ENCODE measurements at regions not wholly inside any gene's neighbourhood (a gene's known extent, or its start where the extent isn't known, plus 50 kb on each side); places are given as distances from the start of the nearest gene placed in this dataset.
A peak's percentile ranks its signal among the peaks of the same experiment; 100 is the strongest.
"Not testable (repeated sequence)": the region's sequence is repeated elsewhere in the genome, so short reads cannot be mapped to it uniquely, and the experiment has no call there.

DNA sequence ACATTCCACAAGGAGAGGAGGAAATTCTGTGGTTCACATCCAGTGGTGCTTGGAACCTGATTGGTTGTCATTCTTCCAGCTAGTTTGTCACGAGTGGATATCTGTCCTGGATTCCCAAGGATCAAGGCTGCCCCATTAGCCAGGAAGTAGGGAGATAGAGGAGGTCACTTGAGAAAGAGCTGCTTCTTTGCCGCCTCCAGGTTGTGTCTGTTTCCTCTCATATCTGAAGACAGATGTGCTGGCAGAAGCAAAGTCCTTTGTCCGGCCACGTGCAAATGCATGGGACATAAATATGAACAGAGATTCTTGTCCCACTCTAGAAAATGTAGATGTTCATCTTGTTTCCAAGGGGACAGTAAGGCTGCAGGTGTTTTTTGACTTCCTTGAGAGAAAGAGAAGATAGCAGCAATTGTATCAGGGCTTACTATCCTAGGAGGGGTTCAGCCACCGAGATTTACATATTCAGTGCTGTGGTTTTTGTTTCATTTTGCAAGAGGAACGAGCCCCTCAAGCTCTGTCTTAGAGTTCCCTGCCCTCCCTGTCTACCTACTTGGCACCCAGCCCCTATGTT lies 174.4 kb downstream of the RPIA start:
- no peak for FAIRE-seq

GRCh38 chr2:88866756-88867155 lies 175.3 kb downstream of the RPIA start:
- no peak for FAIRE-seq

GRCh38 chr2:88868861-88869260 lies 177.4 kb downstream of the RPIA start:
- no peak for FAIRE-seq

GRCh38 chr2:88870267-88870839 lies 178.9 kb downstream of the RPIA start:
- no peak for FAIRE-seq

DNA sequence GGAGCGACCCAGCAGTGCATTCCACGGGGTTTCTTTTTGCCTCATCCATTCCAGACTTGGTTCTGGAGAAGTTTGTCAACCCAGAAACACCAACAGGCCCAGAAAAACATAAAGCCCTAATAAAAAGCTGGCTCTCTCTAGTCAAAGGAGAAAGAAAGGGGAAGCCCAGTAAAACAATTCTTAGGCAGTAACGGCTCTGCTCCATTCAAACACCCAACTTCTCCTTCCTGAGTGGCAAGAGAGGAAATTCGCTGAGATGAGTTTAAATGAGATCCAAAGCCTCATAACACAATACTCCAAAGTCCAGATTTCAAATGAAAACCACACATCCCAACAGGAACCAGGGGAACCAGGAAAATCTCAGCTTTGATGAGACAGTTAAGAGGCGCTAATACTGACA lies 179.9 kb downstream of the RPIA start:
- FAIRE-seq: no peak

DNA sequence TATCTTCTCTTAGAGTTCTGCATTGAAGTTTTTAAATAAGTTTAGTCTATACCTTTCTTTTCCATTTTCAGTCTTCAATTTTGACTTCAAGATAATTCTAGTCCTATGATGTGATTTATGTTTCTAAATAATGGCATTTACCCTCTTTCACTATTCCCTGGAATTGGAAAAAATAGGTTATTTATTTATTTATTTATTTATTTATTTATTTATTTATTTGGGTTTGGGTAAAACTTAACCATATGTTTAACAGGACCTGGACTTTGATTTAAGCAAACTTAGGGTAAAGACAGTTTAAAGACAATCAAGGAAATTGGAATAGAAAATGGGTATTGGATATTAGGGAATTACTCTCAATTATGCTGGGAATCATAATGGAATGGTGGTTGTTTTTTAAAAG lies 182.1 kb downstream of the RPIA start:
- FAIRE-seq: no peak

- FAIRE-seq: peak; percentile 93
These were observed 182.7 kb downstream of the RPIA start for GRCh38 chr2:88874063-88874657.

DNA sequence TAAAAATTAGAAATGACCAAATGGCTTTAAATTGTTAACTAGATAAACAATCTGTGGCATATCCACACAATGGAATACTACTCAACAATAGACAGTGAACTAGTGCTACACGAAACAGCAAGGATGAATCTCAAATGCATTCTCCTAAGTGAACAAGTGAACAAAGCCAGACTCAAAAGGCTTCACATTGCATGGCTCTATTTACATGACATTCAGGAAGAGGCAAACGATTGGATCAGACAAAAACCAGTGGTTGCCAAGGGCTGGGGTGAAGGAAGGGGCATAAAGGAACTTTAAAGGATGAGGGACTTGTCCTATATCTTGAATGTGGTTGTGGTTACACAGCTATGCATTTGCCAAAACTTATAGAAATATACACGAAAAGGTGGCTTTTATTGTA lies 184.3 kb downstream of the RPIA start:
- FAIRE-seq: no peak

DNA sequence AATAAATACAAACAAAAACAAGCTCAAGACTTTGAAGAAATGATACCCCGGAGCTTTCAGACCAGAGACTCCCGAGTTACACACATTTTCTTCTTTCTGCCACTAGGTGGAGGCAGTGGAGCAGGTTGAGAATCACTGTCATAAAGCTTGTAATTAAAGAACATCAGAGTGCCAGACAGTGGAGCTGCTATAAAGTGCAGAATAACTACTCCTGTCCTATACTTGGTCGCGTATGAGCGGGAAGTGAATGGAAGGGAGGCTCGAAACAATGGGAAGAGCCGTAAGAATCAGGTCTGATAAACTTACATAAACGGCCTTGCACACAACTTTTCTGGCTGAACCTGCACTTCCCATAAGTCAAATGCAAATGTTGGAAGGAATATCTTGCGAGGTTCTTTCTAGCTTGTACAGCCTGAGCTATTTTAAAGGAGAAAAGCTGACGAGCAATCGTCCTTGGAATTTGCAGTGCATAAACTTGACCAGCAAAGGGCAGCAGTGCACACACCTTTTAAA lies 189.0 kb downstream of the RPIA start:
- peak; percentile 43 for FAIRE-seq

DNA sequence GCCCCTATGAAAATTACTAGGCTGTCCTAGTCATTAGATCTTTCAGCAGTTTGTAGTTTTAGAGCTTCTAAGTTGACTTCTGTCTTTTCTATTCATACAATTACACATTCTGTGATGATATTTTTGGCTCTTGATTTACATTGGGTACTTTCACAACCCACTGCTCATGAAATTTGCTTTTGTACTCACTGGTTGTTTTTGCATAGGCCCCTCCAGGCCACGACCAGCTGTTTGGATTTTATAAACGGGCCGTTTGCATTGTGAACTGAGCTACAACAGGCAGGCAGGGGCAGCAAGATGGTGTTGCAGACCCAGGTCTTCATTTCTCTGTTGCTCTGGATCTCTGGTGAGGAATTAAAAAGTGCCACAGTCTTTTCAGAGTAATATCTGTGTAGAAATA lies 193.8 kb downstream of the RPIA start:
- no peak for FAIRE-seq

DNA sequence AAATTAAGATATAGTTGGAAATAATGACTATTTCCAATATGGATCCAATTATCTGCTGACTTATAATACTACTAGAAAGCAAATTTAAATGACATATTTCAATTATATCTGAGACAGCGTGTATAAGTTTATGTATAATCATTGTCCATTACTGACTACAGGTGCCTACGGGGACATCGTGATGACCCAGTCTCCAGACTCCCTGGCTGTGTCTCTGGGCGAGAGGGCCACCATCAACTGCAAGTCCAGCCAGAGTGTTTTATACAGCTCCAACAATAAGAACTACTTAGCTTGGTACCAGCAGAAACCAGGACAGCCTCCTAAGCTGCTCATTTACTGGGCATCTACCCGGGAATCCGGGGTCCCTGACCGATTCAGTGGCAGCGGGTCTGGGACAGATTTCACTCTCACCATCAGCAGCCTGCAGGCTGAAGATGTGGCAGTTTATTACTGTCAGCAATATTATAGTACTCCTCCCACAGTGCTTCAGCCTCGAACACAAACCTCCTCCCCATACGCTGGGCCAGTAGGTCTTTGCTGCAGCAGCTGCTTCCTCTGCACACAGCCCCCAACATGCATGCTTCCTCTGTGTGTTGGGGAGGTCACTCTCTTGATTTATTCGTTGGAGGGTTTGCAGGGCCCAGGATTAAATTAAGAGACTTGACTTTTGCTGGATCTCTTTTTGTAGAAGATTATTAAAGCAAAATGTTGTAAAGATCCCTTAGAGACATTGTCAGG lies 194.4 kb downstream of the RPIA start:
- no peak for FAIRE-seq

- not testable (repeated sequence) for FAIRE-seq
These were observed 196.0 kb downstream of the RPIA start for GRCh38 chr2:88887466-88887865.

DNA sequence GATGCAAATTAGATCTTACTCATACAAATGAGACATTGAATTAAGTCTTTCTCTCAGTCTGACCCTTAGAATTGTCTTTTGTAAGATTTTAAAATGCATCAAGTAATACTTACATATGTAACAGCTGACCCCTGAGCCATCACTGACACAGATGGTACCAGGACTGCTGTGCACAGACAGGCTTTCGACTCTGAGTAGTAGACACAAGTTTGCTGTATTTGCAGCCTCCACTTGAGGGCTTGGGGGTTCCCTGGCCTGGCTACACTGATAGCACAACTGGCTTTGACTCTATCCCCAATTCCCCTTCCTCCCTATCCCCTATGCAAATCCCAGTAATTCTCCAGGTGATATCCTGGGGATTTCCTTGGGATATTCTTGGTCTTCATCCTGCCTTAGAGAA lies 200.7 kb downstream of the RPIA start:
- no peak for FAIRE-seq

- no peak for FAIRE-seq
These were observed 201.3 kb downstream of the RPIA start for GRCh38 chr2:88892788-88893187.

- no peak for FAIRE-seq
These were observed 205.5 kb downstream of the RPIA start for GRCh38 chr2:88896971-88897370.

GRCh38 chr2:88897715-88898114 lies 206.2 kb downstream of the RPIA start:
- FAIRE-seq: no peak

- FAIRE-seq: no peak
These were observed 212.4 kb downstream of the RPIA start for GRCh38 chr2:88903749-88904353.

GRCh38 chr2:88913280-88913679 lies 221.8 kb downstream of the RPIA start:
- FAIRE-seq: no peak

DNA sequence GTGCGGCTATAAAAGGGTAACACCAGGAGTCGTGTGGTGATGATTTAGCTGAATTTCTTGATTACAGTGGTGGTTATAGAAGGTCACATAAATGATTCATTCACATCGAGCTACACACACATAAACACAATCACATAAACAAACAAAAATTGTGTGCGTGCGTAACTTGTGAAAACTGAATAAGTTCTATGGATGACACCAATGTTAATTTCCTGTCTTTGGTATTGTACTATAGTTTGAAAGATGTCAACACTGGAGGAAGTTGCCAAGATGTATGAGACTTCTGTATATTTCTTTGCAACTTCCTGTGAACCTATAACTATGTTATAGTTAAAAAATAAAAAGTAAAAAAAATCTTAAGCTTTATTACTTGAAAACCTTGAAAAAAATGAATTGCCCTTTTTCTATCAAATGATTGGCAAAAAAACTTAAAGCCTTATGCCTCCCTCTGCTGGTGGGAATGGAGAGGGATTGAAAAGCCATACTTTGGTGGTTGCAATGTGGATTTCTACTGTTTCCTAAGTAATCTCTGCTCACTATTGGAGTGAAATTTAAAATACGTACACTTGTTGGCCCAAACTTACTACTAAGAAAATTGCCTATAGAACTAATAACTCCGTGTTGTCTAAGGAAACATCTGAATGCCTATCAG lies 227.7 kb downstream of the RPIA start:
- FAIRE-seq: peak; percentile 68

GRCh38 chr2:88920399-88920798 lies 228.9 kb downstream of the RPIA start:
- not testable (repeated sequence) for FAIRE-seq

GRCh38 chr2:88924533-88924932 lies 233.1 kb downstream of the RPIA start:
- no peak for FAIRE-seq

DNA sequence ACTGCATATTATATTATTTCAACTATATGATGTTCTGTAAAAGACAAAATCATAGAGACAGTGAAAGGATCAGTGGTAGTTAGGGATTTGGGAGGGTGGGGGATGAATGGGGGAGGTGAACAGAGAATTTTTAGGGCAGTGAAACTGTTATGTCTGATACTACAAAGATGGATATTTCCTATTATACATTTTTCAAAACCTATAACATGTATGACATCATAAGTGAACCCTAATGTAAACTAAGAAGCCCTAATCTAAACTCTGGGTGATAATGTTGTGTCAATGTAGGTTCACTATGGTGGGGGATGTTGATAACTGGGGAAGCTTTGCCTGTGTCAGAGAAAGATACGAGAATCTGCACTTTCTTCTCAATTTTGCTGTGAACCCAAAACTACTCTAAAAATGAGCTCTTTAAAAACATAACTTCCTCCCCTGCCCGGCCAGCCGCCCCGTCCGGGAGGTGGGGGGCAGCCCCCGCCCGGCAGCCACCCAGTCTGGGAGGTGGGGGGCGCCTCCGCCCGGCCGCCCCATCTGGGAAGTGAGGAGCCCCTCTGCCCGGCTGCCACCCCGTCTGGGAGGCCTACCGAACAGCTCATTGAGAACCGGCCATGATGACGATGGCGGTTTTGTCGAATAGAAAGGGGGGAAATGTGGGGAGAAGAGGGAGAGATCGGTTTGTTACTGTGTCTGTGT lies 234.4 kb downstream of the RPIA start:
- no peak for FAIRE-seq
